ENCODE measurements at regions not wholly inside any gene's neighbourhood (a gene's known extent, or its start where the extent isn't known, plus 50 kb on each side); places are given as distances from the start of the nearest gene placed in this dataset.

DNA sequence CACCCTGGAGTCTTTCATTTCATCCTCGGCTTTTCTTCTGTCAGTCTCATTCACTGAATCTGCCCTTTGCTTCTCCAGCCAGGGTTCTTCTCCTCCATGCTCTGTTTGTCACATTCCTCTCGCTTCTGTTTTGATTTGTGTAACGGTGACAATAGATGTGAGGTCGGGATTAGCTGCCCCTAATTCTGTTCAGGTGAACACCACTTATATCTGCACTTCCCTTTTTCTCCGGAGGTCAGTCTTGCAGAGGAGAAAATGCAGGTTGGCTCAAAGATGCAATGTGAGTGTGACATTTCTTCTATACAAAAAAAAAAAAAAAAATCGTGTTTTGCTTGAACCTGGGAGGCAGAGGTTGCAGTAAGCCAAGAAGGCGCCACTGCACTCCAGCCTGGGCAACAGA is 262.9 kb downstream of the ASMT start (continued):
- TF ChIP-seq STAT6 (CRISPR knock-in tag; IDR thresholded peaks at IDR 0.05; ENCODE audit: borderline replicate concordance) (no peak), NFKB2 (CRISPR knock-in tag; IDR thresholded peaks at IDR 0.05; ENCODE audit: borderline replicate concordance) (no peak), AFF4 (CRISPR knock-in tag; IDR thresholded peaks at IDR 0.05) (no peak), NPAS2 (CRISPR knock-in tag; IDR thresholded peaks at IDR 0.05; ENCODE audit: borderline replicate concordance) (no peak), ZNF382 (CRISPR knock-in tag; IDR thresholded peaks at IDR 0.05; ENCODE audit: borderline replicate concordance) (no peak)

All from HepG2 (cell line).